Anterior cingulate cortex (tissue), 58 donors: ENCODE measurements at regions not wholly inside any gene's neighbourhood (a gene's known extent, or its start where the extent isn't known, plus 50 kb on each side); places are given as distances from the start of the nearest gene placed in this dataset.

Experiments used
- DNase-seq, 58 donors: peaks; one replicate each; lab custom pipeline; 2025; lab: John Stamatoyannopoulos, UW

DNA sequence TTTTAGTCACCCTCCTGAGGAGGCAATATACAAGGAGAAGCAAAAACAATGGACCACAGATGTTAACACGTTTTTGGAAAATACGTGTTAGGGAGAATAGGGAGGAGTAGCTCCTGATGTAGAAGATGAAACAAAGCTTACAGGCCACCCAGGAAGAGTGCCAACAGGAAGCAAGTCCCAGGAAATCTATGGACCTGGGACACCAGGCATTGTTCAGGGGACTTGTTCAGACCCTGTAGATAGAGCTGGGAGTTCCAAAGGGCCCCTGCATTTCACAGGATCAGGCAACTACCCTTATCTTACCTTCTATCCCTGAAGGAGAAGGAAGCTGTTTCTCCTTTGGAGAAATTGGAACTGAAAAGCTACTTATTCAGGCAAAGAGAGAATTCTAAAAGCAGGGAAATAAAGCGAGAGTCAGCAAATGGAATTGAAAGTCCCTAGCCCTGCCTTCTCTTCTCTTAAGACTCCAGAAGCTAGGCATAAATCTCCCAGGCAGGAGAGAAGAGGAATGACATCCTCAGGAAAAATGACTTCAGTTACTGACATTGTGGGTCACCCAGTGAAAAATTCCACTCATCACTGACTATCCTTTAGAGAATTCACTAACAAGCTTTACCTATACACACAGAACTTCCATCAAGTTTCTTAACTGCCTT lies 77.7 kb upstream of the FAM3C start:
- DNase-seq = no peak

DNA sequence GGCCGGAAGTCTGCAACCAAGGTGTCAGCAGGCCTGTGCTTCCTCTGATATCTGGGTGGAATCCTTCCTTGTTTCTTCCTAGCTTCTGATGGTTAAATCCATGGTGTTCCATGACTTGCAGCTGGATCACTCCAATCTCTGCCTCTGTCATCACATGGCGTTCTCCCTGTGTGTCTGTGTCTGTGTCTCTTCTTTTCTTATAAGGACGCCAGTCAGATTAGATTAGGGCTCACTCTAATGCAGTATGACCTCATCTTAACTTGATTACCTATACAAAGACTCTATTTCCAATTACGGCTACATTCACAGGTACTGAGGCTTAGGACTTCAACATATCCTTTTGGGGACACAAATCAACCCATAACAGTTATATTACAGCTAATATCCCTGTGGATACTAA lies 70.3 kb upstream of the FAM3C start:
- DNase-seq = no peak

DNA sequence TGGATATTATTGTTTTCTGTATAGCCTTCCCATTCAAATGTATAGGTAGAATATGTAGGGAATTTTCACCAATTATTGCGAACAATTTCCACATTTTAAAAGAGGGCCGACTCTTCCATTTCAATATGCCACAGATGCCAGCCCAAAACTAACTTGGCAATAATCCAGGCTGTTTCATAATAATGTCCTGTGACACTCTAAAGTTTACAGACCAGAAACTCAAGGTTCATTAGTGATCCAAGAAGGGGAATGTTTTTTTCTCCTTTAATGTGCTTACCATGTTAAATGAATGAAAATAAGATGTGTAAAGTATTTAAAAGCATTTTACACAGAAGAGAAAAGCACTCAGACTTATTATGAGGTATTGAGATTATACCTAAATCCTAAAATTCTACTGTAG lies 63.0 kb upstream of the FAM3C start:
- no peak for DNase-seq

DNA sequence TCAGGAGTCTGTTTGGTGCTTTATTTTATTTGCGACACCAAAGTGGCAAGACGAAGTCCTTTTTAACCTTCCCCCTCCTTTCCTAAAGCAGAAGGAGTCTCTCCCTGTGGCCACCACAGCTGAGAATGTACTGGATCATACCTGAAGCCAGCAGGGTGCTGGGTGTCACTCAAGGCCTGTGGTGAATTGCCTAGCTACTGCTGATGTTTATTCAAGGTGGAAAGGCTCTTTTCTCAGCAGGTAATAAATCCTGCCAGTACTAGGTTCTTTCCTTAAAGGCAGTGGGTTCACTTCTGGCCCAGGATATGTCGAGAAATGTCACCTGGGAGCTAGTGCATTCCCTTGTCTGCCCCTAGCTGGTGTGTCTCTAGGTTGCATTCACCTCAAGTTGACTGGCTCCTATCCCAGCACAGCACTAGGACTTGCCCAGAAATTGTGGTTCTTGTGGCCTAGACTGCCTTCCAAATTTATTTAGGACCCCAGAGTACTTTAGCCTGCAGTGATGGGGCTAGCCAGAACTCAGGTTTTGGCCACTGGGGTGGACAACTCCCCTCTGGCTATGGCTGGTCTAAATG lies 60.8 kb upstream of the FAM3C start:
- no peak for DNase-seq

DNA sequence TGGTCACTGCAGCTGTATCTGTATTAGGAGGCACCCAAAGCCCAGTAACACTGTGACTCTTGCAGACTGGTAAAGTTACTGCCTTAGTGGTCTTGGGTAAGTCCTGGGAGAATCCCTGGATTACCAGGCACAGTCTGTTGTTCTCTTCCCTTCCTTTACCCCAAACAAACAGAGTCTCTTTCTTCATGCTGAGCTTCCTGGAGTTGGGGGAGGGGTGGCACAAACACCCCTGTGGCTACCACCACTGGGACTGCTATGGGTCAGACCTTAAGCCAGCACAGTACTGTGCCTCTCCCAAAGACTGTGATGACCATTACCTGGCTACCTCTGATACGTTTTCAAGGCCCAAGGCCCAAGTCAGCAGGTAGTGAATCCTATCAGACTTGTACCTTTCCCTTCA lies 59.9 kb upstream of the FAM3C start:
- DNase-seq = no peak

DNA sequence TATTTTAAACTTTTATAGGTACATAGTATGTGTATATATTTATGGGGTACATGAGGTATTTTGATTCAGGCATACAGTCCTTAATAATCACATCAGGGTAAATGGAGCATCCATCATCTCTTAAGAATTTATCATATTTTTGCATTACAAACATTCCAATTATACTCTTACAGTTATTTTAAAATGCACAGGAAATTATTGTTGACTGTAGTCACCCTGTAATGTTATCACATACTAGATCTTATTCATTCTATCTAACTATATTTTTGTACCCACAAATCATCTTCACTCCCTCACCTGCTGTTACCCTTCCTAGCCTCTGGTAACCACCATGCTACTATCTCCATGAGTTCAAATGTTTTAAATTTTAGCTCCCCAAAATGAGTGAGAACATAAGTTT lies 56.3 kb upstream of the FAM3C start:
- DNase-seq = no peak

DNA sequence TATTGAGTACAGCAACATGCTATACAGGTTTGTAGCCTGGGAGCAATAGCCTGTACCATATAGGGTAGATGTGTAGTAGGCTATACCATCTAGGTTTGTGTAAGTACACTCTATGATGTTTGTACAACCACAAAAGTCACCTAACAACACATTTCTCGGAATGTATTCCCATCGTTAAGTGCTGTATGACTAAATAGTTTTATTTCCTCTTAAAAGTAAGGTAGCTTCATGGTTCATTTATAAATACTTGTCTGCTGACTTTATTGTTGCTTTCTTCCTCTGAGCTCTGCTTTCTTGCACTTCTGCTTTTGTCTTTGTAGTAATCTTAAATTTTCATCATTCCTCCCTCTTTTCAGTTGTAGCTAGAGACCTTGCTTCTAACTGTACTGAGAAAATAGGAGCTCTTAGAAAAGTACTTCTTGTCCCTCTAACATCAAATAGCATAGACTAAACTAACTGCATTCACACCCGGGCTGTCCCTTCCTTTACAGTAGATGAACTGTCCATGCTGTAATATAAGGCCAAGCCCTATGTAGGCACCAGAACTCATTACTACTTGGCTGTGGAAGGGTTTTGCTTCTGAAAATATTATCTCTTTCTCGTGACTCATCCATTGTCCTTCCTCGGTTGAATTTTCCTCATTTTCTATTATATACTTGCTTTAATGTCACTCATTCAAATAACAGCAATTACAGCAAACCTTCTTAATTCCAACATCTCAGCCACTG lies 55.4 kb upstream of the FAM3C start:
- no peak for DNase-seq

DNA sequence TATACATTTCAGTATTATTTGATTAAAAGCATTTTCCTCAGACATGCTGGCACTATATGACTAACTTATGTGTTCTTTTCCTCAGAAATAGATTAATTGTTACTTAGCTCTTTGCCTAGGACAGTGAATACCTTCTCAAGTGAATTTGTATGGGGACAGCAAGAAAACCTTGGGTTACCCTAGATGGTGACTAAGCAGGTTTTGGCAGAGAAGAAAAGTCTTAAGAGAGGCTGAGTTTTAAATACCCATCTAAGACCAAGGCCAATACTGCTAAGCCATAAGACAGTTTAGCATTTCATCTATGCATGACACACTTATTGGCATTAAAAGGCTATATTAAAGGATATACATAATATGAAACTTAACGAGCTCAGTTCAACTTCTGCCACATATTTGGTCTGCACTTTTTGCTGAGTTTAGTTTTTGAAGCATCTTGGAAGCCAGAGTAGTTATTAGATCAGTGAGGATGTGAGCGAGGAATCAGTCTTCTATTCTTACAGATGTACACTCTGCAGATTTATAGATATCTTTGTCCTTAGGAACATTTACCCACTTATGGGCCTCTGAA lies 54.6 kb upstream of the FAM3C start:
- DNase-seq = no peak

DNA sequence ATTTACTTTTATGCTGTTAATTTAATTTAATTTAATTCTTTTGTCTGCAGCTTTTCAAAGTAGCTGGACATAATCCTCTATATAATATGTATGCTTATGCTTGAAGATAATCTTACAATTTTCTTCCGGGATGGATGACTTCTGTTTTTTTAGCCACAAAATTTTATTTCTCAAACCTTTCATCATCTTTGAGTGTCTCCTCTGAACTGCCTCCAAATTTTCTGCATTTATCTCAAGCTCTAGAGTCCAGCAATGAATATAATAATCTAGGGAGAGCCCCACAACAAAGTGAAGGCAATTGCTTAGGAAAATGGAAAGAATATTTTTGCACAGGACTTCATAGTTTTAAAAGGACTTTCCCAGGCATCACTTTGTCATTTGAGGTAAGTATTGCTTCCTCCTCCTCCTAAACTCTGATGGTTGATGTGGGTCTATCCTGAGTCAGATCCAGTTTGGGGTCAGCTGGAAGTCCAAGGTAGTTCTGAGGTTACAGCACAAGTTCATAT lies 53.7 kb upstream of the FAM3C start:
- no peak for DNase-seq

DNA sequence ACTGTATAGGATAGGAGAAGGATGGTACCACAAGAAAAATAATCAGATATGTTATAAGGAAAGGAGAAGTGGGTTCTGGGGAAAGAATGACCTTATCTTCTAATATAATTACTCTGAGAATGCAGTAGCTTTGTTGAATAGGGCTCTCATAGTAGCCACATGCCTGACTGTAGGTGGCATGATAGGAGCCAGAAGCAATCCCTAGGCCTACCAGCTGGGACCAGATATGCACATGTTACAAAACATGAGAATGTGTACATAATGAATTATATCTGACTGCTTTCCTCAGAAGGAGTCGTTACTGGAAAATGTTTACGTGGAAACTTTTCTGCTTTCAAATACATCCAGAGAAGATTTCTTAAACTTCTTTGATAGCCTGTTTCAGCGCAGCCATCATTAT lies 53.2 kb upstream of the FAM3C start:
- no peak for DNase-seq

DNA sequence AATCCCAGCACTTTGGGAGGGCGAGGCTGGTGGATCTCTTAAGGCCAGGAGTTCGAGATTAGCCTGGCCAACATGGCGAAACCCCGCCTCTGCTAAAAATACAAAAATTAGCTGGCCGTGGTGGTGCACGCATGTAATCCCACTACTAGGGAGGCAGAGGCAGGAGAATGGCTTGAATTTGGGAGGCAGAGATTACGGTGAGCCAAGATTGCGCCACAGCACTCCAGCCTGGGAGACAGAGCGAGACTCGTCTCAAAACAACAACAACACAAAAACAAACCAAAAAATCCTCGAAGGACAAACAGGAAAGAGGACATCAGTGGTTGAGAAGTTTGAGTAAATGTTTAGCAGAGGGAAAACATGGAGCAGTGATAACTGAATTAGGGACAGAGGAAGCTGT lies 52.3 kb upstream of the FAM3C start:
- no peak for DNase-seq

DNA sequence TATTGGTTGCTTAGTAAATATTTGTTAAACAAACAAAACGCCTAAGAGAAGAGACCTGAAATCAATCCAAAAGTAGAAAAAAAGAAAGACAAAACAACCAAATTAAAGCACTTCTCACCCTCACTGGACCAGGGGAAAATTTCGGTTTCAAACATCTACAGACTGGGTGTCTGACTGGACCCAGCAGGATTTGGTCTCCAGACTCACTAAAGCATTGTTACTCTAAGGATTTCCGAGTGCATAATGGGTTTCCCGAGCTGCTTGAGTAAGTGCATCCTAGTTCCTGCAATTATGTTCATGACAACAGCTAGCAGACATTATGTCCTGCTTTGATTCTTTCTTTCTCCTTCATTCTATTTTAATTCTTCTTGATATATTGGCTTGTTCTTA lies 51.8 kb upstream of the FAM3C start:
- no peak for DNase-seq

DNA sequence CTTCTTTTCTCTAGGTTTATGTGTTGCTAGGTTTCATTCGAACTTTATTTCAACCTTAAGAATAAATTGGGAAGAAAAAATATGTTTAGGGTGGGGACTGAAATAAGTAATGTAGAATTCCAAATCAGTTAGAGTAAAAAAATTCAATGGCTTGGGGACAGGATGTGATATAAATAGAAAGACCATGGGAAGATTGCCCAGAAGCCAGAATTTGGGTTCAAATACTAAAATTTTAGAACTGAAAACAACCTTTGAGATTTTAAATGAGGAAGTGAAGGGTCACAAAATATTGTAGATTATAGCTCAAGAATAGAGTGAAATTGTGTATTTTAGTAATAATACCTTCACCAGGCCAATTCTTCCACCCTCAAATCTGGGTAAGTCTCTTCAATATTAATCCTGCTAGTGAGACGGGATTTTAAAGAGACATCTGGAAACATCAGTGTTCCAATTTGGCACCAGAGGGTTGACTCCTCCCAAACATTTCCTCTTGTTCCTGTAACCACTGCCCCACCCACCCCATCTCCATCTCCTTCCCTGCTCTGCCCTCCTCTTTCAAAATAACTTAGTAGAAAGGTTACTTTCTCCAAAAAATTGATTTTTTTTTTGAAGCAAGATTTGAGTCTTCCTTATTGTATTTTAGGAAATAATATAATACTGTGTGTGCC lies 51.3 kb upstream of the FAM3C start:
- DNase-seq = no peak

DNA sequence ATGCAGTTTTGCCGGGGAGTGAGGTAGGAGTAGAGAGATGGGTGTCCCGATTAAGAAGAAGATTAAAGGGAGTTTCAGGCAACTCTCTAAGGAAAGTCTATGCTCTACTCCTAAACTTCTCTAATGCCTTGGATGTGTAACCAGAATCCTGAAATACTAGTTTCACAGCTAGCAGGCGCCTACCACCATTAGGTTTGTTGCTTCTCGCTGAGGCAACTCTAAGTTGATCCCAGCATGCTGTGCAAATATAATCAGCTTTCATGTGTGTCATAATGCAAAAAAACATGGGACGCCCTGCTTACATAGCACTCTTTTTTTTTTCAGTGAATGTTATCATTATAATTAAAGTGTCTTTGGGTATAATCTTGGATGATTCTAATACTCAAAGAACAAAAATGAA lies 50.4 kb upstream of the FAM3C start:
- DNase-seq = no peak
